BJ (cell line): ENCODE measurements at regions not wholly inside any gene's neighbourhood (a gene's known extent, or its start where the extent isn't known, plus 50 kb on each side); places are given as distances from the start of the nearest gene placed in this dataset.

Experiments used
- CTCF ChIA-PET: fragments of 350-600 bp; formaldehyde crosslinking; extraction: SDS; loops from one replicate; lab custom pipeline; 2021; ENCODE audit warnings: antibody characterized with exemption, inconsistent platforms; lab: Yijun Ruan, JAX
- POLR2A ChIA-PET: fragments of 300-600 bp; sonication (Branson Sonifier 250); formaldehyde crosslinking; extraction: SDS; loops from one replicate; lab custom pipeline; 2021; ENCODE audit warnings: antibody characterized with exemption; lab: Charles Lee
- DNase-seq: peaks from one replicate; pipeline ENCODE4 v3.0.0-alpha.2; 2011; ENCODE audit warnings: low read depth
- H3K27me3 ChIP-seq: 2 replicates; pipeline ENCODE4 v1.6.0; 2011; ENCODE audit warnings: low read length; ENCODE audit not compliant: control insufficient read depth, insufficient read depth
- H3K36me3 ChIP-seq: 2 replicates; pipeline ENCODE4 v1.5.1; 2011; ENCODE audit warnings: low read length; ENCODE audit not compliant: control insufficient read depth, insufficient read depth
- H3K4me3 ChIP-seq: 2 replicates; pipeline ENCODE4 v1.5.1; 2011; ENCODE audit warnings: low read depth, mild to moderate bottlenecking, control low read depth, low read length
- CTCF ChIP-seq: IDR thresholded peaks from 2 replicates; pipeline ENCODE4 v1.5.1; 2011; ENCODE audit warnings: low read depth, mild to moderate bottlenecking, control low read depth, inconsistent platforms, low read length, moderate library complexity; ENCODE audit not compliant: insufficient read depth

DNA sequence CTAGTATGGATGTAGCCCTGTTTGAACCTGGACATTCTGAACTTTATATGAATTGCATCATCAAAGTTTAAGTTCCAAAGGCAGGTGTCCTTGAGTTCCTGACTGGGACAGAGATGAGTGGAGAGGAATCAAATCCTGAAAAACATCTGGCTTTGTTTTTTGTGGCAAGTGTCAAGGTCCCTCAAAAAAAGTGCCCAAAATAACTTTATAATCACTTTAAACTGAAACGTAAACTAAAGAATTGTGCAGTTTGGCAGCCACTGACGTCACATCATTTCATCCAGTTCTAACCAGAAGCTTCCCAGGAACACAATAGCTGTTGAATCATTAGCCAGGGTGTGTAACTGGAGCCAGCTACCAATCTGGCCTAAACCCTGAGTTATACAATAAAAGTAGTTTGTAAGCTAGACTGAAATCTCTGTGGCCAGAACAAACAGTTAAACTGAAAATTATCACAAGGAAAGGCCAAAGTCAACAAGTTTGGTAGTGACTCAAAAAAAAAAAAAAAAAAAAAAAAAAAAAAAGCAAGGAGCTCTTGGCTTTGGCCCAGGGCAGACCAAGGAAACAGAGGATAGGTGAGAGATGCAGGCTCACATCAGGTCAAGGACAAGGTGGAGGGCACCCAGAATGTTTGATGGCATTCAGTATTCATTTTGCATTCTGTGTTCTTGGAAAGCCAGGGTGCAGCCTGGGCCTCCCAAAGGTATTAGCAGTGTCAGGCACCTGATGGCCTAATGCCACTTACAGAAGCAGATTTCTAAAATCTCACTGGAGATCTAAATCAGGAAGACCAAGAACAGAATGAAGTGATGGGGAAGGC is 74.3 kb downstream of the TNFSF18 start:
- no peak for TF ChIP-seq CTCF
- no peaks in the 10 kb centered on the region for H3K36me3 ChIP-seq
- POLR2A ChIA-PET: interaction anchor here (0.6 kb wide), 1 partner anchor 21 kb away, joined by 8 read pairs; no protein-coding TSS in a partner anchor
- no peaks in the 10 kb centered on the region for H3K27me3 ChIP-seq
- no peak for DNase-seq
- no peak overlapping the region for H3K4me3 ChIP-seq
- CTCF ChIA-PET: interaction anchor here (0.6 kb wide), 1 partner anchor 28 kb away, joined by 3 read pairs; no protein-coding TSS in a partner anchor

- POLR2A ChIA-PET: no interaction called here
- CTCF ChIA-PET: interaction anchor here (1.3 kb wide), 1 partner anchor 224 kb away, joined by 3 read pairs; no protein-coding TSS in a partner anchor
Measured at GRCh38 chr1:172977296-172978017, 73.3 kb downstream of the TNFSF18 start.

GRCh38 chr1:172978595-172978994 is 72.1 kb downstream of the TNFSF18 start:
- no peak overlapping the region for H3K4me3 ChIP-seq
- no peak for TF ChIP-seq CTCF
- DNase-seq: no peak
- H3K27me3 ChIP-seq: no peaks in the 10 kb centered on the region
- H3K36me3 ChIP-seq: no peaks in the 10 kb centered on the region
- POLR2A ChIA-PET: interaction anchor here (0.7 kb wide), 1 partner anchor 49 kb away, joined by 3 read pairs; no protein-coding TSS in a partner anchor
- CTCF ChIA-PET: interaction anchor here (0.5 to 1.3 kb wide), 2 partner anchors 128 to 223 kb away, joined by 3 to 4 read pairs; no protein-coding TSS in a partner anchor

More at GRCh38 chr1:172977296-172978017, 73.3 kb downstream of the TNFSF18 start:
- no peak overlapping the region for H3K4me3 ChIP-seq
- DNase-seq: no peak
- no peaks in the 10 kb centered on the region for H3K27me3 ChIP-seq
- H3K36me3 ChIP-seq: no peaks in the 10 kb centered on the region
- no peak for TF ChIP-seq CTCF

- Histone ChIP-seq H3K4me3 (no peak overlapping the region), H3K27me3 (no peaks in the 10 kb centered on the region), H3K36me3 (no peaks in the 10 kb centered on the region)
- TF ChIP-seq CTCF: no peak
- POLR2A ChIA-PET: no interaction called here
- DNase-seq: no peak
- CTCF ChIA-PET: no interaction called here
Measured at GRCh38 chr1:172979828-172980227, 70.9 kb downstream of the TNFSF18 start.

- TF ChIP-seq CTCF: no peak
- no peaks in the 10 kb centered on the region for H3K36me3 ChIP-seq
- no peak for DNase-seq
- ChIA-PET POLR2A (no interaction called here), CTCF (no interaction called here)
- H3K27me3 ChIP-seq: no peaks in the 10 kb centered on the region
- H3K4me3 ChIP-seq: no peak overlapping the region
Measured at GRCh38 chr1:172980456-172980855, 70.3 kb downstream of the TNFSF18 start.
